OCI-LY1 (cell line): ENCODE measurements at regions not wholly inside any gene's neighbourhood (a gene's known extent, or its start where the extent isn't known, plus 50 kb on each side); places are given as distances from the start of the nearest gene placed in this dataset.

Experiments used
- H2AFZ ChIP-seq: fragments of 200-600 bp; sonication (generic), shearing (Covaris generic); 2 replicates; pipeline ENCODE4 v1.6.0; 2014; ENCODE audit warnings: antibody characterized with exemption, mild to moderate bottlenecking, low read length
- H3F3A ChIP-seq: fragments of 200-600 bp; sonication (generic), shearing (Covaris generic); 2 replicates; pipeline ENCODE4 v1.6.0; 2014; ENCODE audit warnings: mild to moderate bottlenecking, antibody characterized with exemption, low read length, moderate library complexity; ENCODE audit not compliant: insufficient read depth
- H3K27ac ChIP-seq: fragments of 200-600 bp; sonication (generic); 2 replicates; pipeline ENCODE4 v1.5.1; 2014; ENCODE audit warnings: low read length, mixed run types, mild to moderate bottlenecking, low read depth; ENCODE audit not compliant: poor library complexity, severe bottlenecking
- H3K27me3 ChIP-seq: fragments of 200-600 bp; sonication (generic); 2 replicates; pipeline ENCODE4 v1.6.0; 2014; ENCODE audit warnings: antibody characterized with exemption, mild to moderate bottlenecking, low read length, moderate library complexity; ENCODE audit not compliant: insufficient read depth
- H3K36me3 ChIP-seq: fragments of 200-600 bp; sonication (generic); 2 replicates; pipeline ENCODE4 v1.6.1; 2014; ENCODE audit warnings: mild to moderate bottlenecking, antibody characterized with exemption, low read length, moderate library complexity, mixed read lengths; ENCODE audit not compliant: insufficient read depth
- H3K4me1 ChIP-seq: fragments of 200-600 bp; sonication (generic); 2 replicates; pipeline ENCODE4 v1.5.1; 2014; ENCODE audit warnings: mild to moderate bottlenecking, low read length, moderate library complexity; ENCODE audit not compliant: insufficient read depth, severe bottlenecking
- H3K4me2 ChIP-seq: fragments of 200-600 bp; sonication (generic), shearing (Covaris generic); 2 replicates; pipeline ENCODE4 v1.6.1; 2014; ENCODE audit warnings: low read length
- H3K4me3 ChIP-seq: fragments of 200-600 bp; sonication (generic); 2 replicates; pipeline ENCODE4 v1.5.1; 2014; ENCODE audit warnings: low read length, low read depth, mild to moderate bottlenecking, mixed read lengths; ENCODE audit not compliant: poor library complexity, severe bottlenecking
- H3K79me2 ChIP-seq: fragments of 200-600 bp; shearing (Covaris generic); 2 replicates; pipeline ENCODE4 v1.6.1; 2016; ENCODE audit warnings: mixed run types, low read length, mixed read lengths; ENCODE audit not compliant: insufficient read depth
- H3K9ac ChIP-seq: fragments of 200-600 bp; sonication (generic), shearing (Covaris generic); 2 replicates; pipeline ENCODE4 v1.6.1; 2014; ENCODE audit warnings: mild to moderate bottlenecking, low read length, mixed read lengths
- H3K9me2 ChIP-seq: fragments of 200-600 bp; sonication (generic), shearing (Covaris generic); 2 replicates; pipeline ENCODE4 v1.6.1; 2014; ENCODE audit warnings: low read depth, mild to moderate bottlenecking, low read length, mixed read lengths
- H3K9me3 ChIP-seq: fragments of 200-600 bp; shearing (Covaris generic); 2 replicates; pipeline ENCODE4 v1.6.1; 2014; ENCODE audit warnings: low read length, mixed read lengths
- H4K20me1 ChIP-seq: fragments of 200-600 bp; sonication (generic), shearing (Covaris generic); 2 replicates; pipeline ENCODE4 v1.6.0; 2016; ENCODE audit warnings: mild to moderate bottlenecking, low read length; ENCODE audit not compliant: insufficient read depth
- EZH2 ChIP-seq: fragments of 200-600 bp; sonication (generic), shearing (Covaris generic); IDR thresholded peaks from 2 replicates; pipeline ENCODE4 v1.8.0; 2017; ENCODE audit warnings: borderline replicate concordance, mixed run types, mild to moderate bottlenecking, antibody characterized with exemption, low read length, moderate library complexity, mixed read lengths
- TF ChIP-seq, protein P1 (sequence below): fragments of 200-600 bp; sonication (generic), shearing (Covaris generic); IDR thresholded peaks from 2 replicates; pipeline ENCODE4 v1.5.1; 2017; ENCODE audit warnings: mild to moderate bottlenecking, antibody characterized with exemption, low read length, moderate library complexity, mixed read lengths

DNA sequence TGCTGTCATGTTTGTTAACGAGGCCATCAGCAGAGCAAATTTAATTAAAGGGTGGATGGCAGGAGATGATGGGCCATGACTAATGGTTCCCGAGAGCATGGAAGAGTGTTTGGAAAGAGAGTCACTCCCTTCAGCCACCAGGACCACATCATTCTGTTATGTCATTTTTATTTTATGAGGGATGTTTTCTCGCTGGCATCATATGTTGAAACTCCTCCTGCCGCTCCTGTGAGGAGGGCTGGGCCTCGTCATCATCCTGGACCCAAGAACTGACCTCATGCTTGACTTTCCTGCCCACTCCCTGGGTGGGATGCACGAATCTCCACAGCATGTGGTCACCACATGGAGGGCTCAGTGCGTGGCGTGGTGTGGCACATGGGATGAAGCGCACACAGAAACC lies 86.4 kb upstream of the FRMD1 start:
- Histone ChIP-seq H3K9ac (no peak overlapping the region), H2AFZ (no peak overlapping the region), H3K4me2 (no peak overlapping the region), H3K27ac (no peak overlapping the region), H3K79me2 (no peaks in the 10 kb centered on the region), H3K36me3 (no peaks in the 10 kb centered on the region), H3K9me2 (no peaks in the 10 kb centered on the region), H3K27me3 (no peaks in the 10 kb centered on the region), H3K9me3 (no peaks in the 10 kb centered on the region), H3K4me3 (no peak overlapping the region), H3F3A (no peaks in the 10 kb centered on the region), H3K4me1 (no peaks in the 10 kb centered on the region), H4K20me1 (no peaks in the 10 kb centered on the region)
- TF ChIP-seq EZH2: no peak
- TF ChIP-seq, protein P1, sequence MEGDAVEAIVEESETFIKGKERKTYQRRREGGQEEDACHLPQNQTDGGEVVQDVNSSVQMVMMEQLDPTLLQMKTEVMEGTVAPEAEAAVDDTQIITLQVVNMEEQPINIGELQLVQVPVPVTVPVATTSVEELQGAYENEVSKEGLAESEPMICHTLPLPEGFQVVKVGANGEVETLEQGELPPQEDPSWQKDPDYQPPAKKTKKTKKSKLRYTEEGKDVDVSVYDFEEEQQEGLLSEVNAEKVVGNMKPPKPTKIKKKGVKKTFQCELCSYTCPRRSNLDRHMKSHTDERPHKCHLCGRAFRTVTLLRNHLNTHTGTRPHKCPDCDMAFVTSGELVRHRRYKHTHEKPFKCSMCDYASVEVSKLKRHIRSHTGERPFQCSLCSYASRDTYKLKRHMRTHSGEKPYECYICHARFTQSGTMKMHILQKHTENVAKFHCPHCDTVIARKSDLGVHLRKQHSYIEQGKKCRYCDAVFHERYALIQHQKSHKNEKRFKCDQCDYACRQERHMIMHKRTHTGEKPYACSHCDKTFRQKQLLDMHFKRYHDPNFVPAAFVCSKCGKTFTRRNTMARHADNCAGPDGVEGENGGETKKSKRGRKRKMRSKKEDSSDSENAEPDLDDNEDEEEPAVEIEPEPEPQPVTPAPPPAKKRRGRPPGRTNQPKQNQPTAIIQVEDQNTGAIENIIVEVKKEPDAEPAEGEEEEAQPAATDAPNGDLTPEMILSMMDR: no peak

DNA sequence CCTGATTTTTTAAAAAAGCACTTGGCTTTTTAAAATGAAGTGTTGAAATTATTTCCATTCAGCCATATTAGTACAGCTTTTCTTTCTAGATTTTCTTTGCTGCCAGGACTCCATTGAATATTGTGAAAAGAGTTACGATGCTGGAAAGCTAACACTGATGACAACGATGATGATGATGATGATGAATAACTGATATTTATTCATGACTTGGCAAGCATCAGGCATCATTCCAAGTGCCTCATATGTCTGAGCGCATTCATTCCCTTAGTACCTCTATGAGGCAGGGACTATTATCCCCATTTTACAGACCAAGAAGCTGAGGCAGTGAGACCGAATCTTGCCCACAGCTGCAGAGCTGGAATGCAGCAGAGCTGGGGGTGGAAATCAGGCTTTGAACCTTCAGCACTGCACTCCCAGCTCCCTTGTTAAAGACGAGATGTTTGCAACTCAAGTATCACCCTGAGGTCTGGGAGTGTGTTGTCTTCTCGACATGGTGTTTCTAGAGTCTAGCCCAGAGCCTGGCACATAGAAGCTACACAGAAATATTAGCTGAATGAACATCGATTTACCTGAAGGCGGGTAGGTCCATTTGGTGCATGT lies 85.5 kb upstream of the FRMD1 start:
- H3K27me3 ChIP-seq: no peaks in the 10 kb centered on the region
- H3K9me3 ChIP-seq: no peaks in the 10 kb centered on the region
- no peak for TF ChIP-seq EZH2
- TF ChIP-seq, protein P1: no peak
- no peaks in the 10 kb centered on the region for H3K79me2 ChIP-seq
- no peaks in the 10 kb centered on the region for H3F3A ChIP-seq
- no peak overlapping the region for H3K27ac ChIP-seq
- no peaks in the 10 kb centered on the region for H3K36me3 ChIP-seq
- no peak overlapping the region for H3K4me3 ChIP-seq
- no peak overlapping the region for H3K9ac ChIP-seq
- H3K4me1 ChIP-seq: no peaks in the 10 kb centered on the region
- H3K4me2 ChIP-seq: no peak overlapping the region
- no peaks in the 10 kb centered on the region for H3K9me2 ChIP-seq
- H4K20me1 ChIP-seq: no peaks in the 10 kb centered on the region
- no peak overlapping the region for H2AFZ ChIP-seq

DNA sequence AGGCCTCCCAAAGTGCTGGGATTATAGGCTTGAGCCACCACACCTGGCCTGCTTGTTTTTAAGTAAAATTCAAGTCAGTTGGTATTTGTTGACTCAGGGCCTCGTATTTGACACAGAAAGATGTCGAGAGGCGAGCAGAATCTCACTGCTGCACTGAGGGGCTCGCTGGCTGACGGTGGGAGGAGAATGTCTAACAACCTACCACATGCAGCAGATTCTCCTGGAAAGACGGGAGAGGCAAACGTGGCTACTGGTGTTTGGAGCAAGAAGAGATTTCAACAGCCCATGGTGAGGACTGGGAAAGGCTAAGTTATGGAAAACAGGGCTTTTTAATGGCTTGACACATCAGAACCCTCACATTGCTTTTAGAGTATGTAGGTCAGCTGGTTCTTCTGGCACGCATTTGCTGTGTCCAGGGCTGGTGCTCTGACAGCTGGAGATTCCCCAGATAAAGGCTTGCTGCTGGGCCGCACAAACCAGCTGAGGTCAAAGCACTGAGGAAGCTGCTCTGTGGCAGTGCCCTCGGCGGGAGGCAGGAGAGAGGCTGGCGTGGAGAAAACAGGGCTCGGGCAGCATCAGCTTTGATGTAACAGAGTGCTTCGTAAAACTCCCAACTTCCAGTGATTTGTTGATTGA lies 84.2 kb upstream of the FRMD1 start:
- no peaks in the 10 kb centered on the region for H3F3A ChIP-seq
- no peaks in the 10 kb centered on the region for H3K79me2 ChIP-seq
- H3K36me3 ChIP-seq: no peaks in the 10 kb centered on the region
- no peak overlapping the region for H3K9ac ChIP-seq
- no peak overlapping the region for H3K27ac ChIP-seq
- no peak overlapping the region for H3K4me2 ChIP-seq
- H3K4me1 ChIP-seq: no peaks in the 10 kb centered on the region
- no peak overlapping the region for H3K4me3 ChIP-seq
- no peaks in the 10 kb centered on the region for H3K9me2 ChIP-seq
- no peaks in the 10 kb centered on the region; the same call in 1 of the 2 replicates for H3K27me3 ChIP-seq
- H2AFZ ChIP-seq: no peak overlapping the region
- H4K20me1 ChIP-seq: no peaks in the 10 kb centered on the region
- no peak for TF ChIP-seq EZH2
- TF ChIP-seq, protein P1: no peak
- no peaks in the 10 kb centered on the region for H3K9me3 ChIP-seq
